ENCODE measurements at regions not wholly inside any gene's neighbourhood (a gene's known extent, or its start where the extent isn't known, plus 50 kb on each side); places are given as distances from the start of the nearest gene placed in this dataset.

DNA sequence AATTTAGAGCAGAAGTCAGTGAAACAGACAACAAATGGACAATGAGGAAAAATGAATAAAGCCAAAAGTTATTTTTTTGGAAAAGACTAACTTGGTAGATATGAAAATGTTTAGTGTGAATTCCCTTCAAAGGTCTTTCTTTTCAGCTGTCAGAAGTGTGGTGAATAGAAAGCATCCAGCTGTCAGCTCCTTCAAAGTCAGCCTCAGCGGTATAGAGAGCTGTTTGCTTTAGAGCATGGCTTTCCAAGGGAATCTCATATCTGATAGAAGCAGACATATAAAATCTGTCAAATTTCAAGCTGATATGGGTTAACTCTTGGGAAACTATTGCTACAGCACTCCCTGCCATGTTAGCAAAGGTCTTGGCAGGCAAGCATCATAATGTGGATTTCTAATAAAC, 309.3 kb downstream of the CASP12 start:
- Histone ChIP-seq H3K27ac (ENCODE audit: control insufficient read depth, insufficient read depth, low read length) (no peak overlapping the region), H3K9ac (ENCODE audit: control insufficient read depth, extremely low read depth, insufficient read depth, low read length) (no peak overlapping the region), H3K4me1 (ENCODE audit: control insufficient read depth, extremely low read depth, insufficient read depth, low read length) (no peaks in the 10 kb centered on the region), H3K4me3 (ENCODE audit: control insufficient read depth in 2 of 3, extremely low read depth in 1 of 3, insufficient read depth in 2 of 3, low read depth in 1 of 3, low read length in 3 of 3) (no peak overlapping the region), H3K36me3 (ENCODE audit: control insufficient read depth in 2 of 2, extremely low read depth in 1 of 2, insufficient read depth in 2 of 2, low read length in 2 of 2) (no peaks in the 10 kb centered on the region), H3K9me3 (ENCODE audit: control insufficient read depth, low read depth, low read length) (no peaks in the 10 kb centered on the region), H4K20me1 (ENCODE audit: control insufficient read depth, extremely low read depth, insufficient read depth, low read length) (no peaks in the 10 kb centered on the region), H3K27me3 (ENCODE audit: control insufficient read depth, extremely low read depth, insufficient read depth, low read length) (no peaks in the 10 kb centered on the region), H3K79me2 (ENCODE audit: control insufficient read depth, insufficient read depth, low read length) (no peaks in the 10 kb centered on the region), H3K9me1 (ENCODE audit: control insufficient read depth, extremely low read depth, insufficient read depth, low read length) (no peaks in the 10 kb centered on the region), H3K4me2 (ENCODE audit: control insufficient read depth, extremely low read depth, insufficient read depth, low read depth, low read length) (no peak overlapping the region), H2AFZ (ENCODE audit: control insufficient read depth, low read length) (no peak overlapping the region)
- TF ChIP-seq EZH2 (IDR thresholded peaks at IDR 0.05; ENCODE audit: low read length) = no peak
- TF ChIP-seq, protein P1, sequence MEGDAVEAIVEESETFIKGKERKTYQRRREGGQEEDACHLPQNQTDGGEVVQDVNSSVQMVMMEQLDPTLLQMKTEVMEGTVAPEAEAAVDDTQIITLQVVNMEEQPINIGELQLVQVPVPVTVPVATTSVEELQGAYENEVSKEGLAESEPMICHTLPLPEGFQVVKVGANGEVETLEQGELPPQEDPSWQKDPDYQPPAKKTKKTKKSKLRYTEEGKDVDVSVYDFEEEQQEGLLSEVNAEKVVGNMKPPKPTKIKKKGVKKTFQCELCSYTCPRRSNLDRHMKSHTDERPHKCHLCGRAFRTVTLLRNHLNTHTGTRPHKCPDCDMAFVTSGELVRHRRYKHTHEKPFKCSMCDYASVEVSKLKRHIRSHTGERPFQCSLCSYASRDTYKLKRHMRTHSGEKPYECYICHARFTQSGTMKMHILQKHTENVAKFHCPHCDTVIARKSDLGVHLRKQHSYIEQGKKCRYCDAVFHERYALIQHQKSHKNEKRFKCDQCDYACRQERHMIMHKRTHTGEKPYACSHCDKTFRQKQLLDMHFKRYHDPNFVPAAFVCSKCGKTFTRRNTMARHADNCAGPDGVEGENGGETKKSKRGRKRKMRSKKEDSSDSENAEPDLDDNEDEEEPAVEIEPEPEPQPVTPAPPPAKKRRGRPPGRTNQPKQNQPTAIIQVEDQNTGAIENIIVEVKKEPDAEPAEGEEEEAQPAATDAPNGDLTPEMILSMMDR (optimal IDR thresholded peaks at IDR 0.05 in 1 of 3, IDR thresholded peaks at IDR 0.05 in 1 of 3, conservative IDR thresholded peaks at IDR 0.05 in 1 of 3; ENCODE audit: extremely low read depth in 1 of 3, insufficient read depth in 2 of 3, low read length in 3 of 3) = no peak
- dilution Hi-C loops (cut with MboI; ENCODE audit: extremely low pct_ligation_motif_present, low sequenced_read_pairs) = no loop called here
- no peak for DNase-seq (ENCODE audit: low read depth, low spot score)
- no peak for FAIRE-seq

DNA sequence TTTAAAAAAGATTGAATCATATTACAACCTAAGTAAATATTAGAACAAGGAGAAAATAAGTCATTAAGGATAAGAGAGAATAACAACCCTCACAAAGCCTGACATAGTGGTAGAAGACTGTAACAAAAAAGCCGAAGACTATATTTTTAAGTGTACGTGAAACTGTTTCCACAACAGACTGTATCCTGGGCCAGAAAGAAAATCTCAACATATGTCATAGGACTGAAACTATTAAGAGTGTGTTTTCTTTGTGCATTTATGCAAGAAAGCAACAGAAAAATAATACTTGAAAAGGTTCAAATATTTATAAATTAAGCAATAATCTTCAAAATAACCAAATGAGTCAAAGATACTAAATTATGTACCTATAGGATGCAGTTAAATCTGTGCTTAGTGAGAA, 309.8 kb downstream of the CASP12 start:
- no peak overlapping the region for H2AFZ ChIP-seq (ENCODE audit: control insufficient read depth, low read length)
- H3K9me3 ChIP-seq (ENCODE audit: control insufficient read depth, low read depth, low read length) = no peaks in the 10 kb centered on the region
- H3K9me1 ChIP-seq (ENCODE audit: control insufficient read depth, extremely low read depth, insufficient read depth, low read length) = no peaks in the 10 kb centered on the region
- DNase-seq (ENCODE audit: low read depth, low spot score) (no peak), FAIRE-seq (no peak)
- no peak overlapping the region for H3K9ac ChIP-seq (ENCODE audit: control insufficient read depth, extremely low read depth, insufficient read depth, low read length)
- no peaks in the 10 kb centered on the region for H3K36me3 ChIP-seq (ENCODE audit: control insufficient read depth in 2 of 2, extremely low read depth in 1 of 2, insufficient read depth in 2 of 2, low read length in 2 of 2)
- no peaks in the 10 kb centered on the region for H3K4me1 ChIP-seq (ENCODE audit: control insufficient read depth, extremely low read depth, insufficient read depth, low read length)
- H3K27me3 ChIP-seq (ENCODE audit: control insufficient read depth, extremely low read depth, insufficient read depth, low read length) = no peaks in the 10 kb centered on the region
- no peaks in the 10 kb centered on the region for H4K20me1 ChIP-seq (ENCODE audit: control insufficient read depth, extremely low read depth, insufficient read depth, low read length)
- TF ChIP-seq, protein P1 (optimal IDR thresholded peaks at IDR 0.05 in 1 of 3, IDR thresholded peaks at IDR 0.05 in 1 of 3, conservative IDR thresholded peaks at IDR 0.05 in 1 of 3; ENCODE audit: extremely low read depth in 1 of 3, insufficient read depth in 2 of 3, low read length in 3 of 3) = no peak
- no peak for TF ChIP-seq EZH2 (IDR thresholded peaks at IDR 0.05; ENCODE audit: low read length)
- no peaks in the 10 kb centered on the region for H3K79me2 ChIP-seq (ENCODE audit: control insufficient read depth, insufficient read depth, low read length)
- H3K4me3 ChIP-seq (ENCODE audit: control insufficient read depth in 2 of 3, extremely low read depth in 1 of 3, insufficient read depth in 2 of 3, low read depth in 1 of 3, low read length in 3 of 3) = no peak overlapping the region
- dilution Hi-C loops (cut with MboI; ENCODE audit: extremely low pct_ligation_motif_present, low sequenced_read_pairs) = no loop called here
- no peak overlapping the region for H3K27ac ChIP-seq (ENCODE audit: control insufficient read depth, insufficient read depth, low read length)
- no peak overlapping the region for H3K4me2 ChIP-seq (ENCODE audit: control insufficient read depth, extremely low read depth, insufficient read depth, low read depth, low read length)
